ENCODE measurements at regions not wholly inside any gene's neighbourhood (a gene's known extent, or its start where the extent isn't known, plus 50 kb on each side); places are given as distances from the start of the nearest gene placed in this dataset.

- TF ChIP-seq CTCF (tag by site-specific recombination; IDR thresholded peaks at IDR 0.05) = no peak
- no peak for TF ChIP-seq ZNF175 (tag by site-specific recombination; IDR thresholded peaks at IDR 0.05)
- TF ChIP-seq ZNF701 (tag by site-specific recombination; IDR thresholded peaks at IDR 0.05) = no peak
Measured at GRCh38 chr9:23379842-23380241, 446.2 kb downstream of the ELAVL2 start.
